A673 (cell line): ENCODE measurements at regions not wholly inside any gene's neighbourhood (a gene's known extent, or its start where the extent isn't known, plus 50 kb on each side); places are given as distances from the start of the nearest gene placed in this dataset.

ENCODE experiments used
- CTCF ChIP-seq: fragments of 300-800, 200-600 bp; sonication (generic); conservative IDR thresholded peaks from 2 replicates; pipeline ENCODE4 v1.5.1; 2017; ENCODE audit warnings: low read depth, mild to moderate bottlenecking, antibody characterized with exemption, low read length, moderate library complexity, mixed read lengths
- EZH2 ChIP-seq: fragments of 200-600 bp; sonication (generic); IDR thresholded peaks from 2 replicates; pipeline ENCODE4 v1.6.1; 2017; ENCODE audit warnings: borderline replicate concordance, low read depth, mild to moderate bottlenecking, mixed read lengths, antibody characterized with exemption, low read length; ENCODE audit not compliant: poor library complexity, severe bottlenecking

GRCh38 chr12:58174316-58174715 lies 232.9 kb downstream of the ATP23 start:
- TF ChIP-seq CTCF (no peak), EZH2 (no peak)
